WTC11 (cell line): ENCODE measurements at regions not wholly inside any gene's neighbourhood (a gene's known extent, or its start where the extent isn't known, plus 50 kb on each side); places are given as distances from the start of the nearest gene placed in this dataset.

Source experiments
- ATF1 ChIP-seq: sonication (generic); formaldehyde crosslinking; IDR thresholded peaks from 2 replicates; pipeline ENCODE4 v1.8.1; 2023; ENCODE audit warnings: mild to moderate bottlenecking, moderate library complexity, missing genetic modification reagents
- CBFB ChIP-seq: sonication (generic); formaldehyde crosslinking; IDR thresholded peaks from 2 replicates; pipeline ENCODE4 v1.8.1; 2022; ENCODE audit warnings: mild to moderate bottlenecking, low read depth, missing genetic modification reagents
- CREB1 ChIP-seq: sonication (generic); formaldehyde crosslinking; IDR thresholded peaks from 2 replicates; pipeline ENCODE4 v1.8.0; 2023; ENCODE audit warnings: mild to moderate bottlenecking, missing genetic modification reagents
- NFE2L1 ChIP-seq: sonication (generic); formaldehyde crosslinking; IDR thresholded peaks from 2 replicates; pipeline ENCODE4 v1.8.1; 2023; ENCODE audit warnings: missing genetic modification reagents
- NFYB ChIP-seq: sonication (generic); formaldehyde crosslinking; conservative IDR thresholded peaks from 2 replicates; pipeline ENCODE4 v1.8.0; 2022; ENCODE audit warnings: low read depth, missing genetic modification reagents
- SP1 ChIP-seq: sonication (generic); formaldehyde crosslinking; conservative IDR thresholded peaks from 2 replicates; pipeline ENCODE4 v1.8.1; 2022; ENCODE audit warnings: missing genetic modification reagents
- ZNF138 ChIP-seq: sonication (generic); formaldehyde crosslinking; conservative IDR thresholded peaks from 2 replicates; pipeline ENCODE4 v1.8.1; 2022; ENCODE audit warnings: mild to moderate bottlenecking, moderate library complexity, missing genetic modification reagents
- ZNF263 ChIP-seq: sonication (generic); formaldehyde crosslinking; IDR thresholded peaks from 2 replicates; pipeline ENCODE4 v1.8.1; 2022; ENCODE audit warnings: low read depth, mild to moderate bottlenecking, moderate library complexity, missing genetic modification reagents
- TF ChIP-seq, protein P1 (sequence below): fragments of 200-600 bp; IDR thresholded peaks from 2 replicates; pipeline ENCODE4 v1.8.0; 2022; ENCODE audit warnings: antibody characterized with exemption
- TF ChIP-seq, protein P2 (sequence below): sonication (generic); formaldehyde crosslinking; IDR thresholded peaks from 2 replicates; pipeline ENCODE4 v1.8.1; 2022; ENCODE audit warnings: missing genetic modification reagents, borderline replicate concordance
- TF ChIP-seq, protein P3 (sequence below): sonication (generic); formaldehyde crosslinking; IDR thresholded peaks from 2 replicates; pipeline ENCODE4 v1.8.1; 2022; ENCODE audit warnings: low read depth, mild to moderate bottlenecking, moderate library complexity, missing genetic modification reagents, borderline replicate concordance
- TF ChIP-seq, protein P4 (sequence below): sonication (generic); formaldehyde crosslinking; IDR thresholded peaks from 2 replicates; pipeline ENCODE4 v1.8.1; 2023; ENCODE audit warnings: mild to moderate bottlenecking, missing genetic modification reagents, moderate library complexity

DNA sequence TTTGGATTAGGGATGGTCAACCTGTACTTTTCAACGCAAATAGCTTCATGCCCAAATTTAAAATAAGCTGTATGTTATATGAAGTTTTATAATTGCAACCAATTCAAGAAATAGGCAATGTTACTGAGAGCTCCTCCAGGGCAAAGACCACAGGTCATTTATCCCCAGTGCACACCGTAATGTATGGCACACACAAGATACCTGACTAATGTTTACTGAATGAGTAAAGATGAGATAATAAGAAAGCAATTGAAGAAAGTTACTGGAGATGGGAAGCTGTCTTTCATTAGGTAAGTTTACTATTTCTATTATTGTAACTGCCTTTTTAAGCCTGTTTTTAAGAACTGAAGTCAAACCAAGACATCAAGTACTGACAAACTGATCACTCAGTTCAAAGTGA lies 184.5 kb upstream of the VRK2 start:
- TF ChIP-seq, protein P1, sequence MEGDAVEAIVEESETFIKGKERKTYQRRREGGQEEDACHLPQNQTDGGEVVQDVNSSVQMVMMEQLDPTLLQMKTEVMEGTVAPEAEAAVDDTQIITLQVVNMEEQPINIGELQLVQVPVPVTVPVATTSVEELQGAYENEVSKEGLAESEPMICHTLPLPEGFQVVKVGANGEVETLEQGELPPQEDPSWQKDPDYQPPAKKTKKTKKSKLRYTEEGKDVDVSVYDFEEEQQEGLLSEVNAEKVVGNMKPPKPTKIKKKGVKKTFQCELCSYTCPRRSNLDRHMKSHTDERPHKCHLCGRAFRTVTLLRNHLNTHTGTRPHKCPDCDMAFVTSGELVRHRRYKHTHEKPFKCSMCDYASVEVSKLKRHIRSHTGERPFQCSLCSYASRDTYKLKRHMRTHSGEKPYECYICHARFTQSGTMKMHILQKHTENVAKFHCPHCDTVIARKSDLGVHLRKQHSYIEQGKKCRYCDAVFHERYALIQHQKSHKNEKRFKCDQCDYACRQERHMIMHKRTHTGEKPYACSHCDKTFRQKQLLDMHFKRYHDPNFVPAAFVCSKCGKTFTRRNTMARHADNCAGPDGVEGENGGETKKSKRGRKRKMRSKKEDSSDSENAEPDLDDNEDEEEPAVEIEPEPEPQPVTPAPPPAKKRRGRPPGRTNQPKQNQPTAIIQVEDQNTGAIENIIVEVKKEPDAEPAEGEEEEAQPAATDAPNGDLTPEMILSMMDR = no peak
- TF ChIP-seq, protein P2, sequence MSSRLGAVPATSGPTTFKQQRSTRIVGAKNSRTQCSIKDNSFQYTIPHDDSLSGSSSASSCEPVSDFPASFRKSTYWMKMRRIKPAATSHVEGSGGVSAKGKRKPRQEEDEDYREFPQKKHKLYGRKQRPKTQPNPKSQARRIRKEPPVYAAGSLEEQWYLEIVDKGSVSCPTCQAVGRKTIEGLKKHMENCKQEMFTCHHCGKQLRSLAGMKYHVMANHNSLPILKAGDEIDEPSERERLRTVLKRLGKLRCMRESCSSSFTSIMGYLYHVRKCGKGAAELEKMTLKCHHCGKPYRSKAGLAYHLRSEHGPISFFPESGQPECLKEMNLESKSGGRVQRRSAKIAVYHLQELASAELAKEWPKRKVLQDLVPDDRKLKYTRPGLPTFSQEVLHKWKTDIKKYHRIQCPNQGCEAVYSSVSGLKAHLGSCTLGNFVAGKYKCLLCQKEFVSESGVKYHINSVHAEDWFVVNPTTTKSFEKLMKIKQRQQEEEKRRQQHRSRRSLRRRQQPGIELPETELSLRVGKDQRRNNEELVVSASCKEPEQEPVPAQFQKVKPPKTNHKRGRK = no peak
- TF ChIP-seq ZNF263 (CRISPR knock-in tag) (no peak), NFE2L1 (CRISPR knock-in tag) (no peak), CREB1 (CRISPR knock-in tag) (no peak), CBFB (CRISPR knock-in tag) (no peak), ATF1 (CRISPR knock-in tag) (no peak), SP1 (CRISPR knock-in tag) (no peak), NFYB (CRISPR knock-in tag) (no peak), ZNF138 (CRISPR knock-in tag) (no peak)
- TF ChIP-seq, protein P3, sequence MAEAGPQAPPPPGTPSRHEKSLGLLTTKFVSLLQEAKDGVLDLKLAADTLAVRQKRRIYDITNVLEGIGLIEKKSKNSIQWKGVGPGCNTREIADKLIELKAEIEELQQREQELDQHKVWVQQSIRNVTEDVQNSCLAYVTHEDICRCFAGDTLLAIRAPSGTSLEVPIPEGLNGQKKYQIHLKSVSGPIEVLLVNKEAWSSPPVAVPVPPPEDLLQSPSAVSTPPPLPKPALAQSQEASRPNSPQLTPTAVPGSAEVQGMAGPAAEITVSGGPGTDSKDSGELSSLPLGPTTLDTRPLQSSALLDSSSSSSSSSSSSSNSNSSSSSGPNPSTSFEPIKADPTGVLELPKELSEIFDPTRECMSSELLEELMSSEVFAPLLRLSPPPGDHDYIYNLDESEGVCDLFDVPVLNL = no peak
- TF ChIP-seq, protein P4, sequence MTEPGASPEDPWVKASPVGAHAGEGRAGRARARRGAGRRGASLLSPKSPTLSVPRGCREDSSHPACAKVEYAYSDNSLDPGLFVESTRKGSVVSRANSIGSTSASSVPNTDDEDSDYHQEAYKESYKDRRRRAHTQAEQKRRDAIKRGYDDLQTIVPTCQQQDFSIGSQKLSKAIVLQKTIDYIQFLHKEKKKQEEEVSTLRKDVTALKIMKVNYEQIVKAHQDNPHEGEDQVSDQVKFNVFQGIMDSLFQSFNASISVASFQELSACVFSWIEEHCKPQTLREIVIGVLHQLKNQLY = no peak
